ENCODE measurements at regions not wholly inside any gene's neighbourhood (a gene's known extent, or its start where the extent isn't known, plus 50 kb on each side); places are given as distances from the start of the nearest gene placed in this dataset.

DNA sequence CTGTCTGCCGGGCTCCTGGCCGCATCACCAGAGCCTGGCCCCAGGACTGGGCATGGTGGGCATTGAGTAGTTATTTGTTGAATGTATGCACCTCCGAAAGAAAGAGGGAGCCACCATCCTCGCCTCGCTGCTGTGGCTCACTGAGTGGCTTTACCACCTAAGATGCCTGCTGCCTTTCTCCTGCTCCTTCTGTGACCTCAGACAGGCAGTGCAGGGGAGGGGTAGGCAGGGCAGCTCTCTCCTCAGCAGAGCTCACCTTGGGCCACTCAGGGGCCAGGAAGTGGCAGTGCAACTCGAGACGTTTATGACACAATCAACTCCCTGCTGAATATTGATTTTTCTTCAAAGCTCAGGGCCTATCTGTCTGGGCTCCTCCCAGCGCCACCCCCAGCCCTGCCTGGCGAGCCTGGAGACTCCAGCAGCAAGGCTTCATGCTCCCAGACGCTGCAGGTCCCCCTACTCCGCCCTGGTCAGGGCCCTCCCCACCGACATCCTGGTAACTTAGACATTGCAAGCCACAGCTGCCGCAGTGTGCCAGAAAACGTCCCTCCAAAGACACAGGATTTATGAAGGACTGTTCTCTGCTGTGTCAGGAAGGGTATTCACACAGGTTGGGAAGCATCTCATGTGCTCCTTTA, 84.3 kb upstream of the DIO3 start (continued):
- TF ChIP-seq HOXA3 (CRISPR knock-in tag; IDR thresholded peaks at IDR 0.05) (peak; percentile 37; the same call in 1 of the 2 replicates), FOSL1 (CRISPR knock-in tag; IDR thresholded peaks at IDR 0.05; ENCODE audit: borderline replicate concordance) (no peak), CEBPG (CRISPR knock-in tag; IDR thresholded peaks at IDR 0.05) (peak; percentile 58; the same call in 1 of the 2 replicates), NFIC (IDR thresholded peaks at IDR 0.05; ENCODE audit: low read length) (no peak), NCOA2 (CRISPR knock-in tag; IDR thresholded peaks at IDR 0.05) (0 out of 2 replicates have a peak, but pooled peaks have one; percentile 35), CBX2 (IDR thresholded peaks at IDR 0.05; ENCODE audit: low read depth, low read length) (no peak), CBX2 (CRISPR knock-in tag; IDR thresholded peaks at IDR 0.05; ENCODE audit: low read depth) (no peak), POLR2A (IDR thresholded peaks at IDR 0.05; ENCODE audit: insufficient read depth in 1 of 2, low read depth in 2 of 2, low read length in 2 of 2) (no peak), ZNF543 (CRISPR knock-in tag; IDR thresholded peaks at IDR 0.05) (no peak), ZNF788 (CRISPR knock-in tag; IDR thresholded peaks at IDR 0.05; ENCODE audit: borderline replicate concordance) (peak; percentile 27; the same call in 1 of the 2 replicates), BHLHE40 (IDR thresholded peaks at IDR 0.05; ENCODE audit: low read length) (no peak), ZBTB39 (CRISPR knock-in tag; IDR thresholded peaks at IDR 0.05) (no peak), ZNF790 (CRISPR knock-in tag; IDR thresholded peaks at IDR 0.05; ENCODE audit: borderline replicate concordance) (no peak), NCOR1 (IDR thresholded peaks at IDR 0.05; ENCODE audit: borderline replicate concordance, low read length) (no peak; the same call in 1 of the 2 replicates), ZNF180 (CRISPR knock-in tag; IDR thresholded peaks at IDR 0.05; ENCODE audit: borderline replicate concordance, low read depth) (no peak), FOXK2 (IDR thresholded peaks at IDR 0.05) (no peak), ZNF619 (CRISPR knock-in tag; IDR thresholded peaks at IDR 0.05) (no peak), STAG1 (CRISPR knock-in tag; IDR thresholded peaks at IDR 0.05) (0 out of 2 replicates have a peak, but pooled peaks have one; percentile 6), MLLT10 (CRISPR knock-in tag; IDR thresholded peaks at IDR 0.05) (no peak)
- TF ChIP-seq, protein P1, sequence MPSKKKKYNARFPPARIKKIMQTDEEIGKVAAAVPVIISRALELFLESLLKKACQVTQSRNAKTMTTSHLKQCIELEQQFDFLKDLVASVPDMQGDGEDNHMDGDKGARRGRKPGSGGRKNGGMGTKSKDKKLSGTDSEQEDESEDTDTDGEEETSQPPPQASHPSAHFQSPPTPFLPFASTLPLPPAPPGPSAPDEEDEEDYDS (CRISPR knock-in tag; IDR thresholded peaks at IDR 0.05) = no peak
- TF ChIP-seq, protein P2, sequence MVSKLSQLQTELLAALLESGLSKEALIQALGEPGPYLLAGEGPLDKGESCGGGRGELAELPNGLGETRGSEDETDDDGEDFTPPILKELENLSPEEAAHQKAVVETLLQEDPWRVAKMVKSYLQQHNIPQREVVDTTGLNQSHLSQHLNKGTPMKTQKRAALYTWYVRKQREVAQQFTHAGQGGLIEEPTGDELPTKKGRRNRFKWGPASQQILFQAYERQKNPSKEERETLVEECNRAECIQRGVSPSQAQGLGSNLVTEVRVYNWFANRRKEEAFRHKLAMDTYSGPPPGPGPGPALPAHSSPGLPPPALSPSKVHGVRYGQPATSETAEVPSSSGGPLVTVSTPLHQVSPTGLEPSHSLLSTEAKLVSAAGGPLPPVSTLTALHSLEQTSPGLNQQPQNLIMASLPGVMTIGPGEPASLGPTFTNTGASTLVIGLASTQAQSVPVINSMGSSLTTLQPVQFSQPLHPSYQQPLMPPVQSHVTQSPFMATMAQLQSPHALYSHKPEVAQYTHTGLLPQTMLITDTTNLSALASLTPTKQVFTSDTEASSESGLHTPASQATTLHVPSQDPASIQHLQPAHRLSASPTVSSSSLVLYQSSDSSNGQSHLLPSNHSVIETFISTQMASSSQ (IDR thresholded peaks at IDR 0.05; ENCODE audit: low read depth) = no peak
- TF ChIP-seq, protein P2 (CRISPR knock-in tag; IDR thresholded peaks at IDR 0.05; ENCODE audit: borderline replicate concordance) = no peak
- TF ChIP-seq, protein P3, sequence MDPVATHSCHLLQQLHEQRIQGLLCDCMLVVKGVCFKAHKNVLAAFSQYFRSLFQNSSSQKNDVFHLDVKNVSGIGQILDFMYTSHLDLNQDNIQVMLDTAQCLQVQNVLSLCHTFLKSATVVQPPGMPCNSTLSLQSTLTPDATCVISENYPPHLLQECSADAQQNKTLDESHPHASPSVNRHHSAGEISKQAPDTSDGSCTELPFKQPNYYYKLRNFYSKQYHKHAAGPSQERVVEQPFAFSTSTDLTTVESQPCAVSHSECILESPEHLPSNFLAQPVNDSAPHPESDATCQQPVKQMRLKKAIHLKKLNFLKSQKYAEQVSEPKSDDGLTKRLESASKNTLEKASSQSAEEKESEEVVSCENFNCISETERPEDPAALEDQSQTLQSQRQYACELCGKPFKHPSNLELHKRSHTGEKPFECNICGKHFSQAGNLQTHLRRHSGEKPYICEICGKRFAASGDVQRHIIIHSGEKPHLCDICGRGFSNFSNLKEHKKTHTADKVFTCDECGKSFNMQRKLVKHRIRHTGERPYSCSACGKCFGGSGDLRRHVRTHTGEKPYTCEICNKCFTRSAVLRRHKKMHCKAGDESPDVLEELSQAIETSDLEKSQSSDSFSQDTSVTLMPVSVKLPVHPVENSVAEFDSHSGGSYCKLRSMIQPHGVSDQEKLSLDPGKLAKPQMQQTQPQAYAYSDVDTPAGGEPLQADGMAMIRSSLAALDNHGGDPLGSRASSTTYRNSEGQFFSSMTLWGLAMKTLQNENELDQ (CRISPR knock-in tag; IDR thresholded peaks at IDR 0.05; ENCODE audit: borderline replicate concordance) = no peak
